ENCODE measurements at regions not wholly inside any gene's neighbourhood (a gene's known extent, or its start where the extent isn't known, plus 50 kb on each side); places are given as distances from the start of the nearest gene placed in this dataset.

GRCh38 chr7:123305840-123306375 is 106.1 kb upstream of the SLC13A1 start:
- no peaks in the 10 kb centered on the region for H3K27me3 Mint-ChIP-seq
- DNase-seq (no peak), ATAC-seq (ENCODE audit: low read depth in 2 of 2) (no peak)
- peaks cover 0 to 10% (median 5%) of the 10 kb centered on the region in 7 donors for H3K9me3 Mint-ChIP-seq
- H3K36me3 Mint-ChIP-seq: no peaks in the 10 kb centered on the region
- no peak overlapping the region for H3K27ac Mint-ChIP-seq
- H3K4me3 Mint-ChIP-seq: no peak overlapping the region
- no peaks in the 10 kb centered on the region for H3K4me1 Mint-ChIP-seq

GRCh38 chr7:123303926-123304325 is 104.2 kb upstream of the SLC13A1 start:
- no peak overlapping the region for H3K4me3 Mint-ChIP-seq
- ATAC-seq (ENCODE audit: low read depth in 2 of 2): no peak
- DNase-seq: no peak

GRCh38 chr7:123296965-123297364 is 97.2 kb upstream of the SLC13A1 start:
- Mint-ChIP-seq H3K27me3 (no peaks in the 10 kb centered on the region), H3K27ac (no peak overlapping the region), H3K4me3 (no peak overlapping the region), H3K9me3 (peaks cover 1 to 8% (median 5%) of the 10 kb centered on the region in 7 donors), H3K4me1 (no peaks in the 10 kb centered on the region), H3K36me3 (no peaks in the 10 kb centered on the region)
- ATAC-seq (ENCODE audit: low read depth in 2 of 2) (no peak), DNase-seq (no peak)

More at GRCh38 chr7:123303926-123304325, 104.2 kb upstream of the SLC13A1 start:
- no peaks in the 10 kb centered on the region for H3K27me3 Mint-ChIP-seq
- H3K4me1 Mint-ChIP-seq: no peaks in the 10 kb centered on the region
- no peaks in the 10 kb centered on the region for H3K36me3 Mint-ChIP-seq
- no peak overlapping the region for H3K27ac Mint-ChIP-seq
- peaks cover 0 to 12% (median 7%) of the 10 kb centered on the region in 7 donors for H3K9me3 Mint-ChIP-seq

- H3K27ac Mint-ChIP-seq: no peak overlapping the region
- H3K27me3 Mint-ChIP-seq: no peaks in the 10 kb centered on the region
- H3K9me3 Mint-ChIP-seq: peaks cover 0 to 8% (median 2%) of the 10 kb centered on the region in 7 donors
- H3K4me1 Mint-ChIP-seq: no peaks in the 10 kb centered on the region
- no peak for DNase-seq
- no peak overlapping the region for H3K4me3 Mint-ChIP-seq
- H3K36me3 Mint-ChIP-seq: no peaks in the 10 kb centered on the region
- ATAC-seq (ENCODE audit: low read depth in 2 of 2): no peak
Observed at GRCh38 chr7:123293710-123294109, 93.9 kb upstream of the SLC13A1 start.

- Mint-ChIP-seq H3K4me3 (no peak overlapping the region), H3K27me3 (no peaks in the 10 kb centered on the region), H3K27ac (no peak overlapping the region), H3K4me1 (no peaks in the 10 kb centered on the region), H3K9me3 (peaks cover 0 to 6% (median 5%) of the 10 kb centered on the region in 7 donors), H3K36me3 (no peaks in the 10 kb centered on the region)
- no peak for ATAC-seq (ENCODE audit: low read depth in 2 of 2)
- no peak for DNase-seq
Observed at GRCh38 chr7:123292227-123292626, 92.5 kb upstream of the SLC13A1 start.

- ATAC-seq (ENCODE audit: low read depth in 2 of 2) (no peak), DNase-seq (no peak)
- peaks cover 0 to 7% (median 5%) of the 10 kb centered on the region in 7 donors for H3K9me3 Mint-ChIP-seq
- no peaks in the 10 kb centered on the region for H3K36me3 Mint-ChIP-seq
- H3K4me1 Mint-ChIP-seq: no peaks in the 10 kb centered on the region
- H3K4me3 Mint-ChIP-seq: no peak overlapping the region
- no peaks in the 10 kb centered on the region for H3K27me3 Mint-ChIP-seq
- H3K27ac Mint-ChIP-seq: no peak overlapping the region
Observed at GRCh38 chr7:123289200-123289599, 89.4 kb upstream of the SLC13A1 start.

GRCh38 chr7:123285076-123285700 is 85.4 kb upstream of the SLC13A1 start:
- no peak overlapping the region for H3K4me3 Mint-ChIP-seq
- H3K27me3 Mint-ChIP-seq: no peaks in the 10 kb centered on the region
- DNase-seq (no peak), ATAC-seq (ENCODE audit: low read depth in 2 of 2) (no peak)
- no peaks in the 10 kb centered on the region for H3K36me3 Mint-ChIP-seq
- H3K9me3 Mint-ChIP-seq: peaks cover 0 to 7% (median 5%) of the 10 kb centered on the region in 7 donors
- H3K4me1 Mint-ChIP-seq: no peaks in the 10 kb centered on the region
- H3K27ac Mint-ChIP-seq: no peak overlapping the region

GRCh38 chr7:123283373-123283772 is 83.6 kb upstream of the SLC13A1 start:
- no peaks in the 10 kb centered on the region for H3K4me1 Mint-ChIP-seq
- H3K27ac Mint-ChIP-seq: no peak overlapping the region
- H3K9me3 Mint-ChIP-seq: peaks cover 0 to 6% (median 4%) of the 10 kb centered on the region in 7 donors
- no peak for DNase-seq
- no peak overlapping the region for H3K4me3 Mint-ChIP-seq
- ATAC-seq (ENCODE audit: low read depth in 2 of 2): no peak
- no peaks in the 10 kb centered on the region for H3K27me3 Mint-ChIP-seq
- no peaks in the 10 kb centered on the region for H3K36me3 Mint-ChIP-seq

- Mint-ChIP-seq H3K27ac (no peak overlapping the region), H3K4me3 (no peak overlapping the region), H3K27me3 (no peaks in the 10 kb centered on the region), H3K4me1 (no peaks in the 10 kb centered on the region), H3K36me3 (no peaks in the 10 kb centered on the region), H3K9me3 (peaks cover 0 to 6% (median 1%) of the 10 kb centered on the region in 7 donors)
- no peak for ATAC-seq (ENCODE audit: low read depth in 2 of 2)
- DNase-seq: no peak
Observed at GRCh38 chr7:123282181-123282580, 82.4 kb upstream of the SLC13A1 start.

- no peak for ATAC-seq (ENCODE audit: low read depth in 2 of 2)
- no peak overlapping the region for H3K27ac Mint-ChIP-seq
- H3K4me1 Mint-ChIP-seq: no peaks in the 10 kb centered on the region
Observed at GRCh38 chr7:123279949-123280348, 80.2 kb upstream of the SLC13A1 start.

GRCh38 chr7:123275036-123275753 is 75.4 kb upstream of the SLC13A1 start:
- Mint-ChIP-seq H3K9me3 (peaks cover 0 to 7% (median 3%) of the 10 kb centered on the region in 7 donors), H3K4me3 (no peak overlapping the region), H3K27ac (no peak overlapping the region)

More at GRCh38 chr7:123279949-123280348, 80.2 kb upstream of the SLC13A1 start:
- H3K27me3 Mint-ChIP-seq: no peaks in the 10 kb centered on the region
- DNase-seq: no peak
- peaks cover 0 to 4% (median 0%) of the 10 kb centered on the region in 7 donors for H3K9me3 Mint-ChIP-seq
- no peak overlapping the region for H3K4me3 Mint-ChIP-seq
- H3K36me3 Mint-ChIP-seq: no peaks in the 10 kb centered on the region

GRCh38 chr7:123273185-123273584 is 73.4 kb upstream of the SLC13A1 start:
- Mint-ChIP-seq H3K27me3 (no peaks in the 10 kb centered on the region), H3K36me3 (no peaks in the 10 kb centered on the region), H3K9me3 (peaks cover 0 to 4% (median 3%) of the 10 kb centered on the region in 7 donors), H3K4me1 (no peaks in the 10 kb centered on the region), H3K4me3 (no peak overlapping the region), H3K27ac (no peak overlapping the region)
- ATAC-seq (ENCODE audit: low read depth in 2 of 2): no peak
- no peak for DNase-seq

More at GRCh38 chr7:123275036-123275753, 75.4 kb upstream of the SLC13A1 start:
- DNase-seq (no peak), ATAC-seq (ENCODE audit: low read depth in 2 of 2) (no peak)
- Mint-ChIP-seq H3K4me1 (no peaks in the 10 kb centered on the region), H3K36me3 (no peaks in the 10 kb centered on the region), H3K27me3 (no peaks in the 10 kb centered on the region)

GRCh38 chr7:123271856-123272255 is 72.1 kb upstream of the SLC13A1 start:
- Mint-ChIP-seq H3K9me3 (peaks cover 0 to 4% (median 2%) of the 10 kb centered on the region in 7 donors), H3K27ac (no peak overlapping the region), H3K36me3 (no peaks in the 10 kb centered on the region), H3K27me3 (no peaks in the 10 kb centered on the region), H3K4me1 (no peaks in the 10 kb centered on the region), H3K4me3 (no peak overlapping the region)
- no peak for DNase-seq
- ATAC-seq (ENCODE audit: low read depth in 2 of 2): no peak

- H3K9me3 Mint-ChIP-seq: peaks cover 0 to 4% (median 2%) of the 10 kb centered on the region in 7 donors
- no peak overlapping the region for H3K4me3 Mint-ChIP-seq
- ATAC-seq (ENCODE audit: low read depth in 2 of 2) (no peak), DNase-seq (no peak)
- H3K36me3 Mint-ChIP-seq: no peaks in the 10 kb centered on the region
- H3K4me1 Mint-ChIP-seq: no peaks in the 10 kb centered on the region
- H3K27me3 Mint-ChIP-seq: no peaks in the 10 kb centered on the region
- H3K27ac Mint-ChIP-seq: no peak overlapping the region
Observed at GRCh38 chr7:123271231-123271630, 71.5 kb upstream of the SLC13A1 start.

All from naive B cell (primary cell).